Pancreas (tissue), 10 donors: ENCODE measurements at regions not wholly inside any gene's neighbourhood (a gene's known extent, or its start where the extent isn't known, plus 50 kb on each side); places are given as distances from the start of the nearest gene placed in this dataset.

ENCODE experiments used
- ATAC-seq, 4 donors: fragments of 200-7000 bp; cut with Tn5 transposase; one replicate each; pipeline versions ENCODE4 v1.8.0 to v1.9.1; 2020; ENCODE audit warnings: mild to moderate bottlenecking in 4 of 4, moderate library complexity in 4 of 4
- DNase-seq, 6 donors: peaks; one replicate each; pipeline ENCODE4 v3.0.0-alpha.2; 2020
- FAIRE-seq: peaks from 2 replicates; lab custom pipeline; 2012; peaks lifted over from hg19 to GRCh38; lab: Jason Lieb, UNC
- H3K27ac ChIP-seq, 4 donors: fragments of 200-600 bp; sonication (generic); 1 replicate in 3 of 4; 2 replicates in 1 of 4; pipeline versions ENCODE4 v1.5.0 to v1.8.0; 2020
- H3K27me3 ChIP-seq, 4 donors: fragments of 200-600 bp; one replicate each; pipeline ENCODE4 v1.8.0; 2021
- H3K36me3 ChIP-seq, 3 donors: fragments of 200-600 bp; sonication (generic) in 1 of 3; one replicate each; pipeline versions ENCODE4 v1.5.0 to v1.8.0; 2020 to 2021
- H3K4me1 ChIP-seq, 3 donors: fragments of 200-600 bp; one replicate each; pipeline ENCODE4 v1.8.0; 2021
- H3K4me3 ChIP-seq, 4 donors: fragments of 200-600 bp; sonication (generic) in 2 of 4; one replicate each; pipeline versions ENCODE4 v1.5.0 to v1.8.0; 2020 to 2021
- H3K9me3 ChIP-seq, 4 donors: fragments of 200-600 bp; one replicate each; pipeline ENCODE4 v1.8.0; 2021
- CTCF ChIP-seq, 4 donors: fragments of 200-600 bp; sonication (generic) in 3 of 4; IDR thresholded peaks; one replicate each; pipeline versions ENCODE4 v1.5.0 to v1.8.0; 2021; ENCODE audit warnings: antibody characterized with exemption in 4 of 4
- WGBS, 2 donors: extraction: QIAGEN DNeasy Blood & Tissue Kit; methylation state at CpG; one replicate each; pipeline ENCODE4 v1.1.7; 2013; 5-methylcytosine and 5-hydroxymethylcytosine counted together
- intact Hi-C, 3 donors: fragments of 100-400 bp; cut with DNase I; formaldehyde crosslinking; loops; one replicate each; pipeline versions ENCODE4 v1.11.1 to v1.14.2; 2022
- donor health status: healthy with polysubstance abuse.
- donor health status: DM: no; HTN: no; CAD: no; lungs with moderate emphysema.
- donor health status: DM: no; HTN: no; CAD: no.
- donor health status: control.
- donor health status: control.
- donor health status: Bipolar disorder and iron deficiency.
- donor health status: DM: yes; HTN: yes; CAD: no.
- donor health status: DM: no; HTN: no; CAD: no.
- donor health status: DM: no; HTN: no; CAD: no.
- donor health status: DM: yes; HTN: yes; CAD: no.

- intact Hi-C loops = no loop called here
- H3K27ac ChIP-seq = no peak overlapping the region
- FAIRE-seq (no peak), ATAC-seq (no peak), DNase-seq (no peak)
- no peak overlapping the region for H3K4me3 ChIP-seq
- WGBS, 2 donors = 74 to 80% methylated on average over 4 of the region's 4 CpGs
- H3K27me3 ChIP-seq = no peaks in the 10 kb centered on the region
- no peak for TF ChIP-seq CTCF (IDR thresholded peaks at IDR 0.05)
- H3K4me1 ChIP-seq = no peaks in the 10 kb centered on the region
- no peaks in the 10 kb centered on the region for H3K9me3 ChIP-seq
- no peaks in the 10 kb centered on the region for H3K36me3 ChIP-seq
Observed at GRCh38 chr2:52074130-52074719, 1042.3 kb upstream of the NRXN1 start.

GRCh38 chr2:52072949-52073348 lies 1041.0 kb upstream of the NRXN1 start:
- ATAC-seq = no peak
- WGBS, 2 donors = 69 to 94% methylated on average over 2 of the region's 2 CpGs

GRCh38 chr2:52070665-52071064 lies 1038.7 kb upstream of the NRXN1 start:
- no peaks in the 10 kb centered on the region for H3K27me3 ChIP-seq
- H3K36me3 ChIP-seq = no peaks in the 10 kb centered on the region
- H3K4me3 ChIP-seq = no peak overlapping the region
- no peak overlapping the region for H3K27ac ChIP-seq
- intact Hi-C loops = no loop called here
- ATAC-seq (no peak), DNase-seq (no peak), FAIRE-seq (no peak)
- no peaks in the 10 kb centered on the region for H3K4me1 ChIP-seq
- TF ChIP-seq CTCF (IDR thresholded peaks at IDR 0.05) = no peak
- 94 to 95% methylated on average over 1 of the region's 1 CpG for WGBS, 2 donors
- no peaks in the 10 kb centered on the region for H3K9me3 ChIP-seq

More at GRCh38 chr2:52072949-52073348, 1041.0 kb upstream of the NRXN1 start:
- no peak for TF ChIP-seq CTCF (IDR thresholded peaks at IDR 0.05)
- Histone ChIP-seq H3K4me3 (no peak overlapping the region), H3K36me3 (no peaks in the 10 kb centered on the region), H3K27ac (no peak overlapping the region), H3K27me3 (no peaks in the 10 kb centered on the region), H3K4me1 (no peaks in the 10 kb centered on the region), H3K9me3 (no peaks in the 10 kb centered on the region)
- intact Hi-C loops = no loop called here
- DNase-seq (no peak), FAIRE-seq (no peak)

- FAIRE-seq = no peak
- intact Hi-C loops = no loop called here
- H3K27me3 ChIP-seq = no peaks in the 10 kb centered on the region
Observed at GRCh38 chr2:52064234-52064633, 1032.3 kb upstream of the NRXN1 start.

More at GRCh38 chr2:52064234-52064633, 1032.3 kb upstream of the NRXN1 start:
- DNase-seq (no peak), ATAC-seq (no peak)
- Histone ChIP-seq H3K9me3 (no peaks in the 10 kb centered on the region), H3K4me1 (no peaks in the 10 kb centered on the region), H3K4me3 (no peak overlapping the region), H3K27ac (no peak overlapping the region), H3K36me3 (no peaks in the 10 kb centered on the region)
- TF ChIP-seq CTCF (IDR thresholded peaks at IDR 0.05) = no peak
- WGBS, 2 donors = 76 to 82% methylated on average over 4 of the region's 4 CpGs
